ENCODE measurements at regions not wholly inside any gene's neighbourhood (a gene's known extent, or its start where the extent isn't known, plus 50 kb on each side); places are given as distances from the start of the nearest gene placed in this dataset.

DNA sequence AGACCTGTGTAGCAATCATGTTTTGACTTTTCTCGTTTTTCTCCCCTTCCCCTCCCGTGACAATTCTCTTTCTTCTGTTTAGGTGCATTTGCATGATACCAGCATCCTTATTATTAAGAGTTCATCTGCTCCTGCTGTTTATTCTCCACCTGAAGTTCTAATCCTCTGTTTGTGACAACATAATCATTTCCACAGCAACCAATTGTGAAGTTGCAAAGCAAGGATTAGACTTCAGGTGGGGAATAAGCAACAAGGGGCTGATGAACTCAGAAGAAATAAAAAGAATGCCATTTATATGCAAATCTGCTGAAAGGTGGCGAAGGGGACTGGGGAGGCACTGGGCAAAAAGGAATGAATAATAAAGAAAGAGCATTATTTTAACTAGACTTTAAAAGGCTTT is 124.8 kb upstream of the LINC00305 start:
- TF ChIP-seq, protein P1, sequence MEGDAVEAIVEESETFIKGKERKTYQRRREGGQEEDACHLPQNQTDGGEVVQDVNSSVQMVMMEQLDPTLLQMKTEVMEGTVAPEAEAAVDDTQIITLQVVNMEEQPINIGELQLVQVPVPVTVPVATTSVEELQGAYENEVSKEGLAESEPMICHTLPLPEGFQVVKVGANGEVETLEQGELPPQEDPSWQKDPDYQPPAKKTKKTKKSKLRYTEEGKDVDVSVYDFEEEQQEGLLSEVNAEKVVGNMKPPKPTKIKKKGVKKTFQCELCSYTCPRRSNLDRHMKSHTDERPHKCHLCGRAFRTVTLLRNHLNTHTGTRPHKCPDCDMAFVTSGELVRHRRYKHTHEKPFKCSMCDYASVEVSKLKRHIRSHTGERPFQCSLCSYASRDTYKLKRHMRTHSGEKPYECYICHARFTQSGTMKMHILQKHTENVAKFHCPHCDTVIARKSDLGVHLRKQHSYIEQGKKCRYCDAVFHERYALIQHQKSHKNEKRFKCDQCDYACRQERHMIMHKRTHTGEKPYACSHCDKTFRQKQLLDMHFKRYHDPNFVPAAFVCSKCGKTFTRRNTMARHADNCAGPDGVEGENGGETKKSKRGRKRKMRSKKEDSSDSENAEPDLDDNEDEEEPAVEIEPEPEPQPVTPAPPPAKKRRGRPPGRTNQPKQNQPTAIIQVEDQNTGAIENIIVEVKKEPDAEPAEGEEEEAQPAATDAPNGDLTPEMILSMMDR (IDR thresholded peaks at IDR 0.05; ENCODE audit: insufficient read depth, low read length, severe bottlenecking) = no peak
- Histone ChIP-seq H3K4me3 (ENCODE audit: low read depth, low read length) (no peak overlapping the region), H3K36me3 (ENCODE audit: control insufficient read depth, insufficient read depth, low read length) (no peaks in the 10 kb centered on the region), H3K27me3 (ENCODE audit: control insufficient read depth, insufficient read depth, low read length) (no peaks in the 10 kb centered on the region)
- FAIRE-seq (no peak), DNase-seq (ENCODE audit: low read depth) (no peak)

DNA sequence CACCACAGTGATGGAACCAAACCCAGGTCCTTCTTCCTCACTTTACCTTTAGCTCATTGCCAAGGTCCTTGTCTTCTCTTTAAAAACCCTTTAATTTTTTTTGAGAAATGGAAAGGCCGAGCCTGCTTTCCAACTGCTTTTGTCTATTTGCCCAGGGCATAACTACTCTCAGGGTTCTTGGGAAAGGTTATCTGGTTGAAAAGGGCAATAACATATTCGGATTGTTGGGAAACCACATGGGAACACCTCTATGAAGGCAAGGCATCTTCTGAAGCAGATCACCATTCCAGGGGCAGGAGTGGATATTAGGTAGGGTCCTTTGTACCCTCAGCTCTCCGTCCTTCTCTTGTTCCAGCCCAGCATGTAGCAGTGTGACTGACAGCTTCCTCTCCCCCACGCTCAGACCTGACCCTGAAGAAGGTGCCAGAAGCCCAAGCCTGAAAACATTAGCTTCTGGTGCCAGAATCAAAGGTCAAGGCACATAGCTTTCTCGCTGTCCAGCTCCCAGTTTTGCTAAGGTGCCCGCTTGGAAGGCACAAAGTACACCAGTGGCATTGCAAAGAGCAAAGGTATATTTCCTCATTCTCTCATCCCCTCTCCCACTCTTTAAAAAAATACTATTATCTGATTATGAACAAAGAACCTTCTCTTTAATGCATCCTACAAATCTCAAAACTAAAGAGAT is 123.2 kb upstream of the LINC00305 start:
- no peak overlapping the region for H3K4me3 ChIP-seq (ENCODE audit: low read depth, low read length)
- TF ChIP-seq, protein P1 (IDR thresholded peaks at IDR 0.05; ENCODE audit: insufficient read depth, low read length, severe bottlenecking) = no peak
- no peaks in the 10 kb centered on the region for H3K27me3 ChIP-seq (ENCODE audit: control insufficient read depth, insufficient read depth, low read length)
- FAIRE-seq (no peak), DNase-seq (ENCODE audit: low read depth) (no peak)
- no peaks in the 10 kb centered on the region for H3K36me3 ChIP-seq (ENCODE audit: control insufficient read depth, insufficient read depth, low read length)

GRCh38 chr18:64271246-64271645 is 122.4 kb upstream of the LINC00305 start:
- DNase-seq (ENCODE audit: low read depth) = no peak
- Histone ChIP-seq H3K27me3 (ENCODE audit: control insufficient read depth, insufficient read depth, low read length) (no peaks in the 10 kb centered on the region), H3K4me3 (ENCODE audit: low read depth, low read length) (no peak overlapping the region), H3K36me3 (ENCODE audit: control insufficient read depth, insufficient read depth, low read length) (no peaks in the 10 kb centered on the region)
- FAIRE-seq = peak; percentile 36
- TF ChIP-seq, protein P1 (IDR thresholded peaks at IDR 0.05; ENCODE audit: insufficient read depth, low read length, severe bottlenecking) = no peak

- TF ChIP-seq, protein P1 (IDR thresholded peaks at IDR 0.05; ENCODE audit: insufficient read depth, low read length, severe bottlenecking) = no peak
- H3K4me3 ChIP-seq (ENCODE audit: low read depth, low read length) = no peak overlapping the region
- H3K27me3 ChIP-seq (ENCODE audit: control insufficient read depth, insufficient read depth, low read length) = no peaks in the 10 kb centered on the region
- FAIRE-seq (no peak), DNase-seq (ENCODE audit: low read depth) (no peak)
- no peaks in the 10 kb centered on the region for H3K36me3 ChIP-seq (ENCODE audit: control insufficient read depth, insufficient read depth, low read length)
Measured at GRCh38 chr18:64270608-64271007, 121.7 kb upstream of the LINC00305 start.

GRCh38 chr18:64270121-64270520 is 121.2 kb upstream of the LINC00305 start:
- H3K36me3 ChIP-seq (ENCODE audit: control insufficient read depth, insufficient read depth, low read length) = no peaks in the 10 kb centered on the region
- FAIRE-seq (no peak), DNase-seq (ENCODE audit: low read depth) (no peak)
- TF ChIP-seq, protein P1 (IDR thresholded peaks at IDR 0.05; ENCODE audit: insufficient read depth, low read length, severe bottlenecking) = no peak
- H3K27me3 ChIP-seq (ENCODE audit: control insufficient read depth, insufficient read depth, low read length) = no peaks in the 10 kb centered on the region
- no peak overlapping the region for H3K4me3 ChIP-seq (ENCODE audit: low read depth, low read length)

DNA sequence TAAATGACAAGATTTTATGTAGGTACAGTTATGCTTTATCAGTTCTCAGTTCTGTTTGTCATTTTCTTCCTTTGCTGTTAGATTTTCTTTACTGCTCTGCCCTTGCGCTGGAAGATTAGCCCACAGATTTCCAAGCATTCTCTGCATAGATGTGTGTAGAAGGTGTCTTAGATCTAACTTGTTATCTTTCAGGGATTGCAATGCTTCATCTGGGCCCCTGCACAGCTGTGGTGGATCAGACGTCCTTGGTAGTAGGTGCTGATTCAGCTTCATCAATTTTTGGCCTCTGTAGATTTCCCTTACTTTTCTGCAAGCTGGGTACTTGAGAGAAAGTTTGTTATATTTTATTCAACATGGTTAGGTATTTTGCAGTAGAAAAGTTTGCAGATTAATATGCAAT is 115.3 kb upstream of the LINC00305 start:
- DNase-seq (ENCODE audit: low read depth) (no peak), FAIRE-seq (no peak)
- Histone ChIP-seq H3K27me3 (ENCODE audit: control insufficient read depth, insufficient read depth, low read length) (no peaks in the 10 kb centered on the region), H3K4me3 (ENCODE audit: low read depth, low read length) (no peak overlapping the region), H3K36me3 (ENCODE audit: control insufficient read depth, insufficient read depth, low read length) (no peaks in the 10 kb centered on the region)
- TF ChIP-seq, protein P1 (IDR thresholded peaks at IDR 0.05; ENCODE audit: insufficient read depth, low read length, severe bottlenecking) = no peak

Data from bronchial epithelial cell (primary cell).